ENCODE measurements at regions not wholly inside any gene's neighbourhood (a gene's known extent, or its start where the extent isn't known, plus 50 kb on each side); places are given as distances from the start of the nearest gene placed in this dataset.

GRCh38 chr22:22810471-22810870 lies 77.1 kb upstream of the IGLL5 start:
- no peak overlapping the region for H3K4me3 ChIP-seq (ENCODE audit: low read depth, low read length)
- no peaks in the 10 kb centered on the region for H3K9me3 ChIP-seq
- TF ChIP-seq, protein P1, sequence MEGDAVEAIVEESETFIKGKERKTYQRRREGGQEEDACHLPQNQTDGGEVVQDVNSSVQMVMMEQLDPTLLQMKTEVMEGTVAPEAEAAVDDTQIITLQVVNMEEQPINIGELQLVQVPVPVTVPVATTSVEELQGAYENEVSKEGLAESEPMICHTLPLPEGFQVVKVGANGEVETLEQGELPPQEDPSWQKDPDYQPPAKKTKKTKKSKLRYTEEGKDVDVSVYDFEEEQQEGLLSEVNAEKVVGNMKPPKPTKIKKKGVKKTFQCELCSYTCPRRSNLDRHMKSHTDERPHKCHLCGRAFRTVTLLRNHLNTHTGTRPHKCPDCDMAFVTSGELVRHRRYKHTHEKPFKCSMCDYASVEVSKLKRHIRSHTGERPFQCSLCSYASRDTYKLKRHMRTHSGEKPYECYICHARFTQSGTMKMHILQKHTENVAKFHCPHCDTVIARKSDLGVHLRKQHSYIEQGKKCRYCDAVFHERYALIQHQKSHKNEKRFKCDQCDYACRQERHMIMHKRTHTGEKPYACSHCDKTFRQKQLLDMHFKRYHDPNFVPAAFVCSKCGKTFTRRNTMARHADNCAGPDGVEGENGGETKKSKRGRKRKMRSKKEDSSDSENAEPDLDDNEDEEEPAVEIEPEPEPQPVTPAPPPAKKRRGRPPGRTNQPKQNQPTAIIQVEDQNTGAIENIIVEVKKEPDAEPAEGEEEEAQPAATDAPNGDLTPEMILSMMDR (IDR thresholded peaks at IDR 0.05; ENCODE audit: low read depth, low read length) = no peak
- H3K4me1 ChIP-seq = no peaks in the 10 kb centered on the region
- H3K36me3 ChIP-seq = no peaks in the 10 kb centered on the region
- no peak for DNase-seq
- peaks cover 26% of the 10 kb centered on the region for H3K27me3 ChIP-seq

- TF ChIP-seq, protein P1 (IDR thresholded peaks at IDR 0.05; ENCODE audit: low read depth, low read length) = no peak
- Histone ChIP-seq H3K36me3 (no peaks in the 10 kb centered on the region), H3K27me3 (peaks cover 26% of the 10 kb centered on the region), H3K4me3 (ENCODE audit: low read depth, low read length) (no peak overlapping the region), H3K9me3 (no peaks in the 10 kb centered on the region), H3K4me1 (no peaks in the 10 kb centered on the region)
- no peak for DNase-seq
These were observed 76.3 kb upstream of the IGLL5 start for GRCh38 chr22:22811016-22812009.

- Histone ChIP-seq H3K36me3 (no peaks in the 10 kb centered on the region), H3K4me1 (no peaks in the 10 kb centered on the region), H3K27me3 (peaks cover 17% of the 10 kb centered on the region), H3K9me3 (no peaks in the 10 kb centered on the region), H3K4me3 (ENCODE audit: low read depth, low read length) (no peak overlapping the region)
- DNase-seq = no peak
- TF ChIP-seq, protein P1 (IDR thresholded peaks at IDR 0.05; ENCODE audit: low read depth, low read length) = no peak
These were observed 75.3 kb upstream of the IGLL5 start for GRCh38 chr22:22812031-22812905.

- H3K9me3 ChIP-seq = no peaks in the 10 kb centered on the region
- no peaks in the 10 kb centered on the region for H3K36me3 ChIP-seq
- TF ChIP-seq, protein P1 (IDR thresholded peaks at IDR 0.05; ENCODE audit: low read depth, low read length) = no peak
- no peaks in the 10 kb centered on the region for H3K4me1 ChIP-seq
- DNase-seq = no peak
- H3K27me3 ChIP-seq = peaks cover 11% of the 10 kb centered on the region; the same call in 1 of the 2 replicates
- H3K4me3 ChIP-seq (ENCODE audit: low read depth, low read length) = no peak overlapping the region
These were observed 74.2 kb upstream of the IGLL5 start for GRCh38 chr22:22813126-22814075.

- H3K4me1 ChIP-seq = no peaks in the 10 kb centered on the region
- H3K4me3 ChIP-seq (ENCODE audit: low read depth, low read length) = no peak overlapping the region
- DNase-seq = no peak
- H3K9me3 ChIP-seq = no peaks in the 10 kb centered on the region
- peaks cover 5% of the 10 kb centered on the region; the same call in 1 of the 2 replicates for H3K27me3 ChIP-seq
- no peaks in the 10 kb centered on the region for H3K36me3 ChIP-seq
- TF ChIP-seq, protein P1 (IDR thresholded peaks at IDR 0.05; ENCODE audit: low read depth, low read length) = no peak
These were observed 72.8 kb upstream of the IGLL5 start for GRCh38 chr22:22814666-22815396.
